AG08395 (cell line): ENCODE measurements at regions not wholly inside any gene's neighbourhood (a gene's known extent, or its start where the extent isn't known, plus 50 kb on each side); places are given as distances from the start of the nearest gene placed in this dataset.

Experiments
- DNase-seq: peaks from one replicate; pipeline ENCODE4 v3.0.0; 2012; ENCODE audit warnings: mixed read lengths, low spot score

GRCh38 chr2:67660015-67660602, 263.0 kb downstream of the ETAA1 start:
- DNase-seq: no peak

GRCh38 chr2:67660871-67661270, 263.7 kb downstream of the ETAA1 start:
- peak; percentile 26 for DNase-seq

GRCh38 chr2:67662222-67662621, 265.1 kb downstream of the ETAA1 start:
- no peak for DNase-seq

DNA sequence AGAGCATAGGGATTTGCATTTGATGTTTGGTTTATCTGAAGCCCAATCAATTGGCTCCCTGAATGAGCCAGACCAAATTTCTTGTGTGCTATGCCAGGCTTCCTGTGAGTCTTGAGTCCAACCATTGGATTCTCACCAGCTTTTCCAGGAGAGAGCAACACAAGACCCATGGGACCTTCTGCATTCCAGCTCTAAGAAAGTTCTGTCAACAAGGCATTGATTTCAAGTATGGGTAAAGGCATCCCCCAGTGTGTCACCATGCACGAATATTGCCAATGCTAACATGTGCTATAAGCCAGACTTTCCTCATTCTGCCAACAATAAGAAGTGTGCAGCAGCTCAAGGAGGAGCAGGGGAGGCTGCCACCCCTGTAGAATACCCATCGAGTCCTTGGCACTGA, 266.6 kb downstream of the ETAA1 start:
- no peak for DNase-seq

- no peak for DNase-seq
Measured at GRCh38 chr2:67666386-67667053, 269.4 kb downstream of the ETAA1 start.

DNA sequence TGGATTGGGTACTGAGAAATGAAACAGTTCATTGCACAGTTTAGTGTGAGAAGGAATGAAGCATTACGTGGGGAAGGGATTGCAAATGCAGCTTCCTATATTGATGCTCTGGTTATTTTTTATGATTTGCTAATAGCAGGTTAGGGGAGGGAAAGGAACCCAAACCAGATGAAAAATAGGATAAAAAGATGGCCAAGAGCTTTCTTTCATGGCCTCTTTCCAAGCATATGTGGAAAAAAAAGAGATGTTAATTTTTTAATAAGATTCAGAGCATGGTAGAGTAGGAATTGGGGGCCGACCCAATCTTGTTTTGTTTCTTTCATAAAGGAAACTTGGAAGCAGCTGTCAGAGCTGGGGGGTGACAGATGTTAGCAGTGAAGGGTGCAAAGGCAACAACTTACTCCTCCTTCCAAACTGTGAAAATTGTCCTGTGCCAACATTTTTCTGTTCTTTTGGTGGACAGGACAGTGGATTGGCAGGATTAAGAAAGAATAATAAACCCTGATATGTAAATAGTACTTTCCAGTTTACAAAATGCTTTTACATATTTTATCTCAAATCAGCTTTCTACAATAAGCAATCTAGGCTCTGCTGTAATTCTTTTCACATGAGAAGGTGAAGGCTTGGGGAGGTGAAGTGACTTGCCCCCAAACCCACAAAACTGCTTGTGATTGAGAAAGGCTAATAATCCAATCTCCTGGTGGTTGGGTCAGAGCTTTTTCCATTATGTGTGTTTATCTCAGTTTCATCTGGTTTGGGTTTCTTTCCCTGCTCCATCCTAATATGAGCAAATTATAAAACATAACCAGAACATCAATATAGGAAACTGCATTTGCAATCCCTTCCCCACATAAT, 270.1 kb downstream of the ETAA1 start:
- no peak for DNase-seq

DNA sequence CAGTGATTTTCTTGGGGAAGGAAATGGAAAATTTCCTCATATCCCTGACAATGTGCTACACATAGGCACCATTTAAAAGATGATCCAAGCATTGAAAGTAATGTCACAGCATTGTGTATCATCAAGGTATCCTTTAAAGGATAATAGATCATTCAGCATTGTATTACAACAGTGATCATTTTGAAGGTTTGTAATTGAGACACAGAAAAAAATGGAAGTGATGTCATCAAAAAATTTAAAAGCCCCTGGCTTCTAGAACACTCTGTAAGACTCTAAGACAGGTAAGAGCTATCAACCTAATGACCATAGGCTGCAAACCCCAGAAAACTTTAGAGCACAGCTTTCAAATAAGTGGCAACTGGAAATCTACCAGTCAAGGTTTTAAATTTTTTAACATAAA, 271.4 kb downstream of the ETAA1 start:
- DNase-seq: no peak

DNA sequence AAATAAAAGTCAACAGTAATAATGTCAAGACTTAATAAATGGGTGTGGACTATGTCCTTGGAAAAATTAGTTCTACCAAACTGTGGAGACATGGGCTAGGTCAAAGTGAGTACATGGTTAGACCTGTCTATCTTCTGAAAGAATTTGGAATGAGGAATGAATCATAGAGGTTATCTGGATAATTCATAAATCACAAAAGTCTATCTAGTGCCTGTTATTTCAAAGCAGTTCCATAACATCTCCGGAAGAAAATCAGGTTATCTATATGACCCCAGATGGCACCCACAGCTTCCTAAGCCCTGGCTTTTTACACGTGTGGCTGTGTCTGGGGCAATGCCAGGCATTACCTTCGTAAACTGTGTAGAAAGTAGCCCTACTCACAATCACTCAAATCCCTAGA, 272.0 kb downstream of the ETAA1 start:
- no peak for DNase-seq

DNA sequence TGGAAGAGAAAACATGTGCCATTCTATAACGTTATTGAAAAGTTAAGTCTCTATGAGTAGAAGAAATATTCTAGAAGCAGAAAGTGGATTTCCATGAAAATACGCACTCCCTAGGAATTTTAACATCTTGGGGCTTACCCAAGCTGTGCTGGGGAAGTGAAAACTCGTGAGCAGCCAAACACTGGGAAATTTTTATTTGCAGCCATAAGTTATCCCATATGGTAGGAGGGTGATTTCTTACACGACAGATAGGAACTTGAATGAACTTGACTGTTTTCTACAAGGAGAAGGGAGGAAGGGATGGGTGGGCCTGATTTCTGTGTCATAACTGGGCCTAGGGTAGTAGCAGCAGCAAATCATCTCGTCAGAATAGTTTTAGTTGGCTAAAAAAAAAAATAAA, 272.6 kb downstream of the ETAA1 start:
- no peak for DNase-seq

GRCh38 chr2:67670747-67671183, 273.6 kb downstream of the ETAA1 start:
- DNase-seq: no peak

GRCh38 chr2:67671464-67672450, 274.6 kb downstream of the ETAA1 start:
- no peak for DNase-seq

- DNase-seq: no peak
Measured at GRCh38 chr2:67674668-67675067, 277.5 kb downstream of the ETAA1 start.

GRCh38 chr2:67684991-67685390, 287.9 kb downstream of the ETAA1 start:
- no peak for DNase-seq

DNA sequence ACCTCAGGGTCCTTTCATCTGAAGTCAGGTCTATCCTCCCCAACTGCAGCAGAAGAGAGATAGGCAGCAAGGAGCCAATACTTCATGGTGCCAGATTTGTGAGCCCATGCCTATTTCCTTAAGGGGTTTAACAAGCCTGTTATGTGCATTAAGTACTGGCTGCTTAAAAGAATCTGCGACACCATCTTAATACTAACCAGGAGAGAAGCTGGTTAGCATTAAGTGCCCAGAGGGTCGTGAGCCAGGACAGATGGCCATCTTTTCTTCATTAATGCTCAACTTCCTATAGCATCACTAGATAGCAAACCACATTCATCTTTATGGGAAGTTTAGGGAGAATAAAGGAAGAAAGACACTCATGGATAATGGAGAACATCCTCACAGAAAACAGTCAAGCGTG, 289.1 kb downstream of the ETAA1 start:
- no peak for DNase-seq

GRCh38 chr2:67689186-67689585, 292.1 kb downstream of the ETAA1 start:
- DNase-seq: no peak

- no peak for DNase-seq
Measured at GRCh38 chr2:67689651-67690050, 292.5 kb downstream of the ETAA1 start.

DNA sequence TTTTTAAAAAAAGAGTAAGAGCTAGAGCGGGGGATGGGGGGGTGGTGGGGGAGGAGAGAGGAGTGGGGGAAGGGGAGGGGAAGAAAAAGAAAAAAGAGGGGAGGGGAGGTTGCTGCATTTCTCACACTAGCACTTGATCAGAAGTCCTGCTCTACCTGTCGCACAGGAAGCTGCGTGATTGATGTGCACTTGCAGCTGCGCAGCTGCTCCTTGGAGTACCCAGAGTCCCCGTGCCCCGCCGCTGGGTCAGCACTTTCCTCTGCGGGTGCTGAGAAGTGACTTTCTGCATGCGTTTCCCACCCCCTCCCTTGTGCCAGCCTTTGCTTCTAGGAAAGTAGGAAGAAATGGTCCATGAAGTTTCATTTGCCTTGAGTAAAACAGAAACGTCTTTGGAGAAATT, 297.3 kb downstream of the ETAA1 start:
- no peak for DNase-seq

DNA sequence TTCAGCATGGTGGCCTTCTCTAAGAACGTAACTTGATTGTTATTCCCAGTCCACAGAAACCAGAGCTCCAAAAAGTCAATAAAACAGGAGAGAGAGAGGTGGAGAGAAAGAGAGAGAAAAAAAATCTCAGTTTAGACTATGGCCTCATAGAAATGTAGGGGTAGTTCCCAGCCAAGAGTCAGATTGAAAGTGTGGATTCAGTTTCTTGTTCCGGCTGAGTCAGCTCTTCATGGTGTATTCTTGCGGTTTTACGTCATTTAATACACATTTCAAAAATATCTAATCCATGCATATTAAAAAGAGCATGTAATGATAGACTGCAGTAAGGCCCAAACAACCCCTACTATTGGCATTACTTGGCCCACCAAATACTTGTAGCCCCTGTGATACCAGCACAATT, 303.9 kb downstream of the ETAA1 start:
- DNase-seq: no peak

DNA sequence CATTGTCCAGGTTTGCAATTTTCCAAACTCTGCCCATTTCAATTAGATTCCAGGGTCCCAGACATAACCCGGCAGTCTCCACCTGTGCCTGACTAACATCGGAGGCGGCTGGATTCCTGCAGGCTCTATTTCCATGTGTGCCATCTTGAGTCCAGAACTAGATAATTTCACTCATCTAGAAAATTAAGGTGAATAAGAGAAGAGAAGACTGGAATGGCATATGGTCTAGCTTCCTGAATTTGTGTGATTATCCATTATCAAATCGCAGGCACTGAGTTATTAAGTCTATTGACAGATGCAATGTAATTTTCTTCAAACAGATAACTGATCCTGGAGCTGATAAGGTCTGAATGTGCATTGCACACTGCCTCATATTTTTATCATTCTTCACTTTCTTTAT, 305.2 kb downstream of the ETAA1 start:
- no peak for DNase-seq

- no peak for DNase-seq
Measured at GRCh38 chr2:67702937-67703336, 305.8 kb downstream of the ETAA1 start.

GRCh38 chr2:67706082-67706481, 308.9 kb downstream of the ETAA1 start:
- no peak for DNase-seq

DNA sequence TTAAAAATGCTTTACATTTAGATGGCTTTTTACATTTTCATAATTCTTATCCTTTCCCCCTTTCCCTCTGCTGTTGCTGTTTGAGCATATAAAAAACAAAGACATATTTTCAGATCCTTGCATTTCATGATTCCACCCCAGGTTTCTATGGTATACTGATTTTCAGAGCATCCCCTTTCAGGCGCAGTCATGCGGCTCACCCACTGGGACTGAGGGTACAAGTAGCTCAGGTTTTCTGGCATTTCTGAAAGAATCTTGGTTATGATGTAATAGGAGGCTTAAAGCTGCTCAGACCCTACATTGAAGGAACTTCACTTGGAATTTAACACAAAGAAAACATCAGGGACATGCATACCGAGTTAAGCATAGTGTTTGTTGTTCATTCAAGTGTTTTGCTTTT, 310.8 kb downstream of the ETAA1 start:
- no peak for DNase-seq
